ENCODE measurements at regions not wholly inside any gene's neighbourhood (a gene's known extent, or its start where the extent isn't known, plus 50 kb on each side); places are given as distances from the start of the nearest gene placed in this dataset.

- Histone ChIP-seq H4K91ac (ENCODE audit: insufficient read depth, low read depth, low read length) (no peak overlapping the region), H3K9ac (ENCODE audit: low read depth, low read length) (no peak overlapping the region), H4K5ac (ENCODE audit: low read depth, low read length) (no peak overlapping the region), H3K27ac (ENCODE audit: insufficient read depth, low read length) (no peak overlapping the region), H3K36me3 (ENCODE audit: control insufficient read depth, insufficient read depth, low read length) (no peaks in the 10 kb centered on the region), H3K79me1 (ENCODE audit: low read depth in 1 of 2, low read length in 2 of 2) (no peaks in the 10 kb centered on the region), H3K4me2 (ENCODE audit: low read depth, low read length) (no peak overlapping the region), H3K9me1 (ENCODE audit: insufficient read depth, low read length) (no peaks in the 10 kb centered on the region), H3K4me3 (ENCODE audit: insufficient read depth, low read depth, low read length) (no peak overlapping the region), H2AFZ (replicated peaks; ENCODE audit: low read length, poor library complexity) (no peak overlapping the region), H3K23ac (ENCODE audit: low read depth, low read length) (no peak overlapping the region), H4K8ac (ENCODE audit: low read depth in 2 of 2, low read length in 2 of 2) (no peak overlapping the region), H3K18ac (ENCODE audit: low read depth, low read length) (no peak overlapping the region), H3K27me3 (ENCODE audit: control insufficient read depth, insufficient read depth, low read length) (no peaks in the 10 kb centered on the region), H4K20me1 (ENCODE audit: insufficient read depth, low read length) (no peaks in the 10 kb centered on the region), H3K14ac (replicated peaks; ENCODE audit: low read depth, low read length) (no peak overlapping the region), H3K4ac (ENCODE audit: low read depth, low read length) (no peak overlapping the region), H3K9me3 (ENCODE audit: control insufficient read depth, insufficient read depth, low read length) (no peaks in the 10 kb centered on the region), H3K4me1 (ENCODE audit: control insufficient read depth, insufficient read depth, low read length) (no peaks in the 10 kb centered on the region), H2BK5ac (ENCODE audit: low read depth, low read length, poor library complexity, severe bottlenecking) (no peak overlapping the region), H2BK15ac (ENCODE audit: low read depth, low read length) (no peak overlapping the region), H2AK5ac (ENCODE audit: low read depth, low read length) (no peak overlapping the region), H2AK9ac (replicated peaks; ENCODE audit: low read depth, low read length, poor library complexity) (no peak overlapping the region), H3K56ac (ENCODE audit: extremely low read depth, insufficient read depth, low read length) (no peak overlapping the region), H2BK20ac (ENCODE audit: low read depth, low read length) (no peak overlapping the region), H2BK120ac (ENCODE audit: low read depth, low read length) (no peak overlapping the region)
- dilution Hi-C loops (cut with HindIII; ENCODE audit: low sequenced_read_pairs, unreplicated experiment) (no loop called here), in situ Hi-C loops (cut with MboI; ENCODE audit: low sequenced_read_pairs) (no loop called here), intact Hi-C loops (cut with micrococcal nuclease) (no loop called here)
- ATAC-seq (ENCODE audit: low read depth) (no peak), DNase-seq (no peak)
- ChIA-PET CTCF (no interaction called here), POLR2A (ENCODE audit: unreplicated experiment) (no interaction called here)
- TF ChIP-seq POLR2A (IDR thresholded peaks at IDR 0.05; ENCODE audit: low read depth, low read length) (no peak), FOS (IDR thresholded peaks at IDR 0.05; ENCODE audit: low read depth, low read length) (no peak), RFX5 (IDR thresholded peaks at IDR 0.05; ENCODE audit: low read depth, low read length) (no peak), CEBPB (IDR thresholded peaks at IDR 0.05; ENCODE audit: low read depth, low read length) (peak; percentile 87), NFE2L2 (IDR thresholded peaks at IDR 0.05; ENCODE audit: low read depth, low read length) (no peak), MAZ (IDR thresholded peaks at IDR 0.05; ENCODE audit: borderline replicate concordance, low read depth, low read length) (no peak)
- no TSS peak for BruUV-seq (replicated peaks)
- whole genome bisulfite sequencing, 2 experiments (ENCODE audit: extremely low coverage in 2 of 2, insufficient read length in 1 of 2), result 80% methylated on average over 1 of the region's 5 CpGs; no CpG with 5 or more reads in 1 of the 2 experiments
These were observed 184.5 kb upstream of the E2F7 start for GRCh38 chr12:77249892-77250291.

Measured in IMR-90 (cell line).